Heart left ventricle (tissue), 13 donors: ENCODE measurements at regions not wholly inside any gene's neighbourhood (a gene's known extent, or its start where the extent isn't known, plus 50 kb on each side); places are given as distances from the start of the nearest gene placed in this dataset.

Source experiments
- POLR2A ChIP-seq, 2 donors: fragments of 450-650 bp; IDR thresholded peaks; one replicate each; pipeline ENCODE4 v1.6.1; 2017; ENCODE audit warnings: antibody characterized with exemption in 2 of 2, mild to moderate bottlenecking in 2 of 2, moderate library complexity in 2 of 2
- TF ChIP-seq, protein P1 (sequence below), 12 donors: fragments of 200-600 bp; sonication (generic) in 4 of 12; IDR thresholded peaks; one replicate each; pipeline versions ENCODE4 v1.5.0 to v1.8.0; 2018 to 2022; ENCODE audit warnings: antibody characterized with exemption in 12 of 12, mild to moderate bottlenecking in 5 of 12
- donor health status: ischemic (EF 13 %, LVEDD 7.1; RV severe dilation, severe dysfunction).
- donor health status: DM: no; HTN: yes; CAD: no.
- donor health status: DM: no; HTN: no; CAD: no.
- donor health status: ischemic (EF 25% LVEDD 6.9; RV normal size, moderate dysfunction).
- donor health status: ischemic (EF 25% LVEDD 5.7; RV mildly dilated, moderate dysfunction).
- donor health status: ischemic (EF 35%, LVEDD 5.7; RV mildly dilated, moderate dysfunction).
- donor health status: nonischemic (EF 11% LVEDD 7.7; RV severe dilation, severe dysfunction).
- donor health status: DM: yes; HTN: yes; CAD: no.
- donor health status: PGD.
- donor health status: ischemic (EF 29% LVEDD 5.4; RV normal size, mild dysfunction).
- donor health status: nonischemic (EF 23%, LVEDD 6.1; RV moderate dilation, normal function).

DNA sequence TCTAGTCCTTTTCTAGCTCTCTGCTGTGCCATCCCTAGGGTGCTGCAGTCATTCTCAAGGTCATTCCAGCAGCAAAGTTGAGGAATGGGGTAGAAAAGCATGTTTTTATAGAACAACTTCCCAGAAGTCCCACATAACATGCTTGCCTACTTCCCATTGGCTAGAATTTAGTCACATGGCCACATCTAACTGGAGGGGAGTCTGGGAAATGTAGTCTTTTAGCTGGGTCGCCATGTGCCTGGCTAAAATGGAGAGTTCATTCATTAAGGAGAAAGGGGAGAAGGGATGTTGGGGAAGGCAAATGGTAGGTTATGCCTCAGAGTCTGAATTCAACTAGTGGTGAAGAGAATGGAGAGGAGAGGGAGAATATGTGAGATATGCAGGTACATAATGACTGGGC is 85.7 kb downstream of the SLC4A3 start:
- TF ChIP-seq POLR2A (IDR thresholded peaks at IDR 0.05): no peak
- TF ChIP-seq, protein P1, sequence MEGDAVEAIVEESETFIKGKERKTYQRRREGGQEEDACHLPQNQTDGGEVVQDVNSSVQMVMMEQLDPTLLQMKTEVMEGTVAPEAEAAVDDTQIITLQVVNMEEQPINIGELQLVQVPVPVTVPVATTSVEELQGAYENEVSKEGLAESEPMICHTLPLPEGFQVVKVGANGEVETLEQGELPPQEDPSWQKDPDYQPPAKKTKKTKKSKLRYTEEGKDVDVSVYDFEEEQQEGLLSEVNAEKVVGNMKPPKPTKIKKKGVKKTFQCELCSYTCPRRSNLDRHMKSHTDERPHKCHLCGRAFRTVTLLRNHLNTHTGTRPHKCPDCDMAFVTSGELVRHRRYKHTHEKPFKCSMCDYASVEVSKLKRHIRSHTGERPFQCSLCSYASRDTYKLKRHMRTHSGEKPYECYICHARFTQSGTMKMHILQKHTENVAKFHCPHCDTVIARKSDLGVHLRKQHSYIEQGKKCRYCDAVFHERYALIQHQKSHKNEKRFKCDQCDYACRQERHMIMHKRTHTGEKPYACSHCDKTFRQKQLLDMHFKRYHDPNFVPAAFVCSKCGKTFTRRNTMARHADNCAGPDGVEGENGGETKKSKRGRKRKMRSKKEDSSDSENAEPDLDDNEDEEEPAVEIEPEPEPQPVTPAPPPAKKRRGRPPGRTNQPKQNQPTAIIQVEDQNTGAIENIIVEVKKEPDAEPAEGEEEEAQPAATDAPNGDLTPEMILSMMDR (IDR thresholded peaks at IDR 0.05): no peak
